ENCODE measurements at regions not wholly inside any gene's neighbourhood (a gene's known extent, or its start where the extent isn't known, plus 50 kb on each side); places are given as distances from the start of the nearest gene placed in this dataset.

DNA sequence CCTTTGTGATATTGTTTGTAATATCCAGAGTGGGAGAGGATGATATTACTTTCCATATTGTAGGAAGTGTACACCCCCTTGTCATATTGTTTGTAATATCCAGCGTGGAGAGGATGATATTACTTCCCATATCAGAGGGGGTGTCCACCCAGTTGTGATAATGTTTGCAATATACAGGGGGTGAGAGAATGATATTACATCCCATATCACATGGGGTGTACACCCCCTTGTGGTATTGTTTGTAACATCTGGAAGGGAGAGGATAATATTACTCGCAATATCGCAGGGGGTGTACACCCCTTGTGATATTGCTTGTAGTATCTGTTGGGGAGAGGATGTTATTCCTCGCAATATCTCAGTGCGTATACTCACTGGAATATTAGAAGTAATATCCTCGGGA lies 61.5 kb downstream of the PRSS23 start:
- no peaks in the 10 kb centered on the region for H3K9me3 ChIP-seq (ENCODE audit: low read length)
- no peak overlapping the region for H2AFZ ChIP-seq (ENCODE audit: low read length)
- no peak overlapping the region for H3K9ac ChIP-seq (ENCODE audit: low read length)
- no TSS peak for BruUV-seq (replicated peaks)
- H3K9me2 ChIP-seq (replicated peaks; ENCODE audit: low read length): no peaks in the 10 kb centered on the region
- intact Hi-C loops (cut with micrococcal nuclease): no loop called here
- H3K27ac ChIP-seq (ENCODE audit: low read length): no peak overlapping the region
- no peaks in the 10 kb centered on the region for H3K27me3 ChIP-seq (ENCODE audit: low read length)
- POLR2A ChIA-PET (ENCODE audit: unreplicated experiment): no interaction called here
- H3K4me3 ChIP-seq (ENCODE audit: low read length): no peak overlapping the region
- DNase-seq: peak; percentile 12
- H3F3A ChIP-seq (ENCODE audit: low read length, unreplicated experiment): no peaks in the 10 kb centered on the region
- TF ChIP-seq, protein P1, sequence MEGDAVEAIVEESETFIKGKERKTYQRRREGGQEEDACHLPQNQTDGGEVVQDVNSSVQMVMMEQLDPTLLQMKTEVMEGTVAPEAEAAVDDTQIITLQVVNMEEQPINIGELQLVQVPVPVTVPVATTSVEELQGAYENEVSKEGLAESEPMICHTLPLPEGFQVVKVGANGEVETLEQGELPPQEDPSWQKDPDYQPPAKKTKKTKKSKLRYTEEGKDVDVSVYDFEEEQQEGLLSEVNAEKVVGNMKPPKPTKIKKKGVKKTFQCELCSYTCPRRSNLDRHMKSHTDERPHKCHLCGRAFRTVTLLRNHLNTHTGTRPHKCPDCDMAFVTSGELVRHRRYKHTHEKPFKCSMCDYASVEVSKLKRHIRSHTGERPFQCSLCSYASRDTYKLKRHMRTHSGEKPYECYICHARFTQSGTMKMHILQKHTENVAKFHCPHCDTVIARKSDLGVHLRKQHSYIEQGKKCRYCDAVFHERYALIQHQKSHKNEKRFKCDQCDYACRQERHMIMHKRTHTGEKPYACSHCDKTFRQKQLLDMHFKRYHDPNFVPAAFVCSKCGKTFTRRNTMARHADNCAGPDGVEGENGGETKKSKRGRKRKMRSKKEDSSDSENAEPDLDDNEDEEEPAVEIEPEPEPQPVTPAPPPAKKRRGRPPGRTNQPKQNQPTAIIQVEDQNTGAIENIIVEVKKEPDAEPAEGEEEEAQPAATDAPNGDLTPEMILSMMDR (conservative IDR thresholded peaks at IDR 0.05; ENCODE audit: low read depth, low read length): peak; percentile 50; the same call in 1 of the 2 replicates
- no peak for TF ChIP-seq EZH2 (IDR thresholded peaks at IDR 0.05; ENCODE audit: low read length, unreplicated experiment)
- TF ChIP-seq EZH2phosphoT487 (IDR thresholded peaks at IDR 0.05; ENCODE audit: borderline replicate concordance, low read length): no peak
- 0 out of 2 replicates have a peak, but pooled peaks have one; percentile 29 for ATAC-seq
- H4K20me1 ChIP-seq (ENCODE audit: low read length): no peaks in the 10 kb centered on the region
- CTCF ChIA-PET: no interaction called here
- H3K4me1 ChIP-seq (ENCODE audit: insufficient read depth, low read length): no peaks in the 10 kb centered on the region
- no peaks in the 10 kb centered on the region for H3K36me3 ChIP-seq (ENCODE audit: low read depth, low read length)
- no peaks in the 10 kb centered on the region for H3K79me2 ChIP-seq (ENCODE audit: low read length)
- no peak overlapping the region for H3K4me2 ChIP-seq (ENCODE audit: low read length)

DNA sequence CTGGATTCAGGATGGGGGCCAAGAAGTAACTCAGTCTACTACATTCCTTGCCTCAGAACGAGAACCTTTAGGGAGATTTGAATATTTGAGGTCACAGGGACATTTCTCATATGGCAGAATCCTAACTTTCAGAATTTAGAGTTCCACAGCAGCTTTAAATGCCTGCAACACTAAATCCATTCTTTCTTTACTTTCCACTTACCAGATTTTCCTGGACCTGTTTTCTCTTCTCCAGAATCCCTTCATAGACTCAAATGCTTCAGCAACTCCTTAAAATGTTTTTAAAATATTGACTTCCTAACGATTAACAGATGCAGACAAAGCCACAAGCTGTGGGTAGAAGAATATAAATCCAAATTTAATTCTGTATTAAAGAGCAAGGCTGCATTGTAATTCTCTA lies 63.1 kb downstream of the PRSS23 start:
- no TSS peak for BruUV-seq (replicated peaks)
- Histone ChIP-seq H3K9ac (ENCODE audit: low read length) (no peak overlapping the region), H4K20me1 (ENCODE audit: low read length) (no peaks in the 10 kb centered on the region), H3K36me3 (ENCODE audit: low read depth, low read length) (no peaks in the 10 kb centered on the region), H3K4me3 (ENCODE audit: low read length) (no peak overlapping the region), H2AFZ (ENCODE audit: low read length) (no peak overlapping the region), H3K27me3 (ENCODE audit: low read length) (no peaks in the 10 kb centered on the region), H3K79me2 (ENCODE audit: low read length) (no peaks in the 10 kb centered on the region), H3F3A (ENCODE audit: low read length, unreplicated experiment) (no peaks in the 10 kb centered on the region), H3K9me2 (replicated peaks; ENCODE audit: low read length) (no peaks in the 10 kb centered on the region), H3K27ac (ENCODE audit: low read length) (no peak overlapping the region), H3K4me2 (ENCODE audit: low read length) (no peak overlapping the region), H3K9me3 (ENCODE audit: low read length) (no peaks in the 10 kb centered on the region), H3K4me1 (ENCODE audit: insufficient read depth, low read length) (no peaks in the 10 kb centered on the region)
- intact Hi-C loops (cut with micrococcal nuclease): no loop called here
- ATAC-seq: no peak
- ChIA-PET POLR2A (ENCODE audit: unreplicated experiment) (no interaction called here), CTCF (no interaction called here)
- TF ChIP-seq, protein P1 (conservative IDR thresholded peaks at IDR 0.05; ENCODE audit: low read depth, low read length): no peak
- TF ChIP-seq EZH2phosphoT487 (IDR thresholded peaks at IDR 0.05; ENCODE audit: borderline replicate concordance, low read length) (no peak), EZH2 (IDR thresholded peaks at IDR 0.05; ENCODE audit: low read length, unreplicated experiment) (no peak)
- DNase-seq: no peak

DNA sequence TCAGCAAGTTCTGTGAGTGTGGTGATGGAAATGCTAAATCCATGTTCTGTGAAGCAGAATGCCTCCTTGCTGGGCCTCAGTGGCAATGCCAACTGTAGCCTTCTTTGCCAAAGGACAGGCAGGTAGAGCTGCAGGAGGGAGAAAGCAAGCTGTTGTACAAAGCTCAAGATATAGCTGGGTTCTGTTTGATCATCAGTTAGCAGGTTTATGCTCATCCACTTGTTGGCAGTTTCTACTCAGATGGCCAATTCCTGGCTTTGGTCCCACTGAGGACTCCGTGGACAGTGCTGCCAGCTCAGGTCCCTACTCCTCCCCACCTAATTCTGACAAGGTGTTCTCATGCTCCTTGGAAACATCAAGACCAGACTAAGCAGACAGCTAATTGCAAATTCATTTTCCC lies 65.1 kb downstream of the PRSS23 start:
- H3K79me2 ChIP-seq (ENCODE audit: low read length): no peaks in the 10 kb centered on the region
- intact Hi-C loops (cut with micrococcal nuclease): no loop called here
- H2AFZ ChIP-seq (ENCODE audit: low read length): no peak overlapping the region
- H3K4me2 ChIP-seq (ENCODE audit: low read length): no peak overlapping the region
- no peaks in the 10 kb centered on the region; the same call in 1 of the 2 replicates for H3K4me1 ChIP-seq (ENCODE audit: insufficient read depth, low read length)
- ChIA-PET CTCF (no interaction called here), POLR2A (ENCODE audit: unreplicated experiment) (no interaction called here)
- H3K4me3 ChIP-seq (ENCODE audit: low read length): no peak overlapping the region
- no peak for ATAC-seq
- H4K20me1 ChIP-seq (ENCODE audit: low read length): no peaks in the 10 kb centered on the region
- no peaks in the 10 kb centered on the region for H3K27me3 ChIP-seq (ENCODE audit: low read length)
- H3F3A ChIP-seq (ENCODE audit: low read length, unreplicated experiment): no peaks in the 10 kb centered on the region
- H3K27ac ChIP-seq (ENCODE audit: low read length): no peak overlapping the region
- no peaks in the 10 kb centered on the region for H3K9me3 ChIP-seq (ENCODE audit: low read length)
- DNase-seq: no peak
- H3K9ac ChIP-seq (ENCODE audit: low read length): no peak overlapping the region
- no TSS peak for BruUV-seq (replicated peaks)
- TF ChIP-seq EZH2phosphoT487 (IDR thresholded peaks at IDR 0.05; ENCODE audit: borderline replicate concordance, low read length): no peak
- TF ChIP-seq, protein P1 (conservative IDR thresholded peaks at IDR 0.05; ENCODE audit: low read depth, low read length): no peak
- no peak for TF ChIP-seq EZH2 (IDR thresholded peaks at IDR 0.05; ENCODE audit: low read length, unreplicated experiment)
- H3K36me3 ChIP-seq (ENCODE audit: low read depth, low read length): no peaks in the 10 kb centered on the region; the same call in 1 of the 2 replicates
- no peaks in the 10 kb centered on the region for H3K9me2 ChIP-seq (replicated peaks; ENCODE audit: low read length)
